ENCODE measurements at regions not wholly inside any gene's neighbourhood (a gene's known extent, or its start where the extent isn't known, plus 50 kb on each side); places are given as distances from the start of the nearest gene placed in this dataset.

- H3K27ac Mint-ChIP-seq = no peak overlapping the region
Measured at GRCh38 chr10:113252650-113253618, 299.9 kb upstream of the HABP2 start.

GRCh38 chr10:113259576-113260226 lies 293.2 kb upstream of the HABP2 start:
- intact Hi-C loops (cut with micrococcal nuclease) = no loop called here

More at GRCh38 chr10:113252650-113253618, 299.9 kb upstream of the HABP2 start:
- 86% methylated on average over 9 of the region's 10 CpGs for WGBS (ENCODE audit: insufficient coverage)
- Mint-ChIP-seq H3K4me3 (no peak overlapping the region), H3K4me1 (no peaks in the 10 kb centered on the region), H3K27me3 (ENCODE audit: low read depth in 3 of 3) (peaks cover 0 to 1% (median 0%) of the 10 kb centered on the region in 3 donors), H3K36me3 (no peaks in the 10 kb centered on the region), H3K9me3 (no peaks in the 10 kb centered on the region)
- H3K79me2 ChIP-seq (ENCODE audit: insufficient read depth, low read length) = no peaks in the 10 kb centered on the region
- no peak for DNase-seq
- no peak overlapping the region for H3K9ac ChIP-seq (ENCODE audit: insufficient read depth, low read length, poor library complexity, severe bottlenecking)
- H3K27me3 ChIP-seq (ENCODE audit: control insufficient read depth in 2 of 2, insufficient read depth in 2 of 2, low read length in 2 of 2) = no peaks in the 10 kb centered on the region
- H3K4me1 ChIP-seq (ENCODE audit: control insufficient read depth in 1 of 2, insufficient read depth in 2 of 2, low read length in 2 of 2) = no peaks in the 10 kb centered on the region
- H3K9me3 ChIP-seq (replicated peaks in 1 of 2; ENCODE audit: control insufficient read depth in 1 of 2, insufficient read depth in 1 of 2, low read length in 2 of 2) = no peaks in the 10 kb centered on the region
- H3K36me3 ChIP-seq (replicated peaks in 1 of 2; ENCODE audit: control insufficient read depth in 1 of 2, insufficient read depth in 2 of 2, low read length in 2 of 2) = no peaks in the 10 kb centered on the region
- no peaks in the 10 kb centered on the region for H4K20me1 ChIP-seq (ENCODE audit: insufficient read depth, low read length)
- no peak overlapping the region for H3K4me3 ChIP-seq (replicated peaks in 1 of 3; ENCODE audit: low read depth in 2 of 3, low read length in 3 of 3)
- TF ChIP-seq, protein P1, sequence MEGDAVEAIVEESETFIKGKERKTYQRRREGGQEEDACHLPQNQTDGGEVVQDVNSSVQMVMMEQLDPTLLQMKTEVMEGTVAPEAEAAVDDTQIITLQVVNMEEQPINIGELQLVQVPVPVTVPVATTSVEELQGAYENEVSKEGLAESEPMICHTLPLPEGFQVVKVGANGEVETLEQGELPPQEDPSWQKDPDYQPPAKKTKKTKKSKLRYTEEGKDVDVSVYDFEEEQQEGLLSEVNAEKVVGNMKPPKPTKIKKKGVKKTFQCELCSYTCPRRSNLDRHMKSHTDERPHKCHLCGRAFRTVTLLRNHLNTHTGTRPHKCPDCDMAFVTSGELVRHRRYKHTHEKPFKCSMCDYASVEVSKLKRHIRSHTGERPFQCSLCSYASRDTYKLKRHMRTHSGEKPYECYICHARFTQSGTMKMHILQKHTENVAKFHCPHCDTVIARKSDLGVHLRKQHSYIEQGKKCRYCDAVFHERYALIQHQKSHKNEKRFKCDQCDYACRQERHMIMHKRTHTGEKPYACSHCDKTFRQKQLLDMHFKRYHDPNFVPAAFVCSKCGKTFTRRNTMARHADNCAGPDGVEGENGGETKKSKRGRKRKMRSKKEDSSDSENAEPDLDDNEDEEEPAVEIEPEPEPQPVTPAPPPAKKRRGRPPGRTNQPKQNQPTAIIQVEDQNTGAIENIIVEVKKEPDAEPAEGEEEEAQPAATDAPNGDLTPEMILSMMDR (IDR thresholded peaks at IDR 0.05) = no peak
- H3K4me2 ChIP-seq (replicated peaks; ENCODE audit: extremely low read depth, low read length, poor library complexity, severe bottlenecking) = no peak overlapping the region
- intact Hi-C loops (cut with micrococcal nuclease) = no loop called here
- no peak overlapping the region for H3K27ac ChIP-seq (ENCODE audit: low read depth in 1 of 2, low read length in 2 of 2)
- H2AFZ ChIP-seq (ENCODE audit: insufficient read depth, low read depth, low read length, poor library complexity, severe bottlenecking) = no peak overlapping the region

More at GRCh38 chr10:113259576-113260226, 293.2 kb upstream of the HABP2 start:
- H3K79me2 ChIP-seq (ENCODE audit: insufficient read depth, low read length) = no peaks in the 10 kb centered on the region
- WGBS (ENCODE audit: insufficient coverage) = 99% methylated on average over 12 of the region's 16 CpGs
- TF ChIP-seq, protein P1 (IDR thresholded peaks at IDR 0.05) = no peak
- Mint-ChIP-seq H3K9me3 (peaks cover 0 to 3% (median 0%) of the 10 kb centered on the region in 7 donors), H3K4me3 (no peak overlapping the region), H3K4me1 (no peaks in the 10 kb centered on the region), H3K27ac (no peak overlapping the region), H3K36me3 (no peaks in the 10 kb centered on the region), H3K27me3 (ENCODE audit: low read depth in 3 of 3) (peaks cover 0 to 7% (median 6%) of the 10 kb centered on the region in 3 donors)
- H3K4me2 ChIP-seq (replicated peaks; ENCODE audit: extremely low read depth, low read length, poor library complexity, severe bottlenecking) = no peak overlapping the region
- H3K4me3 ChIP-seq (replicated peaks in 1 of 3; ENCODE audit: low read depth in 2 of 3, low read length in 3 of 3) = no peak overlapping the region
- no peaks in the 10 kb centered on the region for H3K27me3 ChIP-seq (ENCODE audit: control insufficient read depth in 2 of 2, insufficient read depth in 2 of 2, low read length in 2 of 2)
- H3K9ac ChIP-seq (ENCODE audit: insufficient read depth, low read length, poor library complexity, severe bottlenecking) = no peak overlapping the region
- H2AFZ ChIP-seq (ENCODE audit: insufficient read depth, low read depth, low read length, poor library complexity, severe bottlenecking) = no peak overlapping the region
- DNase-seq = no peak
- no peak overlapping the region for H3K27ac ChIP-seq (ENCODE audit: low read depth in 1 of 2, low read length in 2 of 2)
- H3K9me3 ChIP-seq (replicated peaks in 1 of 2; ENCODE audit: control insufficient read depth in 1 of 2, insufficient read depth in 1 of 2, low read length in 2 of 2) = no peaks in the 10 kb centered on the region
- H4K20me1 ChIP-seq (ENCODE audit: insufficient read depth, low read length) = no peaks in the 10 kb centered on the region
- no peaks in the 10 kb centered on the region for H3K36me3 ChIP-seq (replicated peaks in 1 of 2; ENCODE audit: control insufficient read depth in 1 of 2, insufficient read depth in 2 of 2, low read length in 2 of 2)
- no peaks in the 10 kb centered on the region for H3K4me1 ChIP-seq (ENCODE audit: control insufficient read depth in 1 of 2, insufficient read depth in 2 of 2, low read length in 2 of 2)

Measured in CD14-positive monocyte (primary cell).